Skeletal muscle tissue (tissue), 3 donors: ENCODE measurements at regions not wholly inside any gene's neighbourhood (a gene's known extent, or its start where the extent isn't known, plus 50 kb on each side); places are given as distances from the start of the nearest gene placed in this dataset.
"Not testable (repeated sequence)": the region's sequence is repeated elsewhere in the genome, so short reads cannot be mapped to it uniquely, and the experiment has no call there.

Experiments used
- H3K27ac ChIP-seq: one replicate; pipeline ENCODE4 v1.7.0; 2013; ENCODE audit warnings: mild to moderate bottlenecking, low read depth, low read length, inconsistent platforms
- H3K27me3 ChIP-seq, 3 donors: one replicate each; pipeline ENCODE4 v1.7.0; 2013; ENCODE audit warnings: low read length in 3 of 3; ENCODE audit not compliant: control insufficient read depth in 3 of 3, insufficient read depth in 3 of 3
- H3K36me3 ChIP-seq, 3 donors: one replicate each; pipeline ENCODE4 v1.7.0; 2013; ENCODE audit warnings: low read length in 3 of 3; ENCODE audit not compliant: control insufficient read depth in 3 of 3, insufficient read depth in 3 of 3
- H3K4me1 ChIP-seq, 3 donors: one replicate each; pipeline ENCODE4 v1.7.0; 2013; ENCODE audit warnings: low read length in 3 of 3, mild to moderate bottlenecking in 3 of 3; ENCODE audit not compliant: control insufficient read depth in 3 of 3, insufficient read depth in 3 of 3
- H3K4me3 ChIP-seq, 3 donors: one replicate each; pipeline ENCODE4 v1.7.0; 2013; ENCODE audit warnings: low read length in 3 of 3
- H3K9ac ChIP-seq, 3 donors: one replicate each; pipeline ENCODE4 v1.7.0; 2013; ENCODE audit warnings: low read length in 3 of 3, mild to moderate bottlenecking in 3 of 3, moderate library complexity in 2 of 3, low read depth in 1 of 3
- H3K9me3 ChIP-seq, 3 donors: one replicate each; pipeline ENCODE4 v1.7.0; 2013; ENCODE audit warnings: low read length in 3 of 3; ENCODE audit not compliant: control insufficient read depth in 3 of 3
- donor health status: Osteomylitis.

DNA sequence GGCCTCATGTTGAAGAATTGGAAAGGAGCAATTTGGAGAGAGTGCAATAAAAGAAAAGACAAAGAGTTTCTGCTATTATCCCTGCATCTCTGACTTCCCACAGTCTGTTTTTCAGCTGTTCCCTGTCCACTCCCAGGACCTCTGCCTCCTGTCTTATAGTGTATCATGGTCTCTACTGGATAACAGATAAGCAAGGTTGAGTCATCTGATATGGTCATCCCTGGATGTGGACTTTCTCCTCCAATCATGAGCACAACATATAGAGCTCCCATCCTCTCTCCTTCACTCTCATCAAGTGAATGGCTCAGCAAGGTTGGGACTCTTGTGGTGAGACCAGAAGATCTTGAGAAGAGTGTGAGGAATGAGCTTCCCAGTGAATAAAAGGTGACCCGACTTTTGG lies 123.1 kb downstream of the PLCE1 start:
- no peak overlapping the region for H3K4me3 ChIP-seq
- H3K9ac ChIP-seq, result no peak overlapping the region
- H3K9me3 ChIP-seq, result no peaks in the 10 kb centered on the region
- peaks cover 0 to 6% (median 0%) of the 10 kb centered on the region in 3 donors for H3K4me1 ChIP-seq
- H3K27ac ChIP-seq, result no peak overlapping the region
- no peaks in the 10 kb centered on the region for H3K27me3 ChIP-seq
- no peaks in the 10 kb centered on the region for H3K36me3 ChIP-seq

DNA sequence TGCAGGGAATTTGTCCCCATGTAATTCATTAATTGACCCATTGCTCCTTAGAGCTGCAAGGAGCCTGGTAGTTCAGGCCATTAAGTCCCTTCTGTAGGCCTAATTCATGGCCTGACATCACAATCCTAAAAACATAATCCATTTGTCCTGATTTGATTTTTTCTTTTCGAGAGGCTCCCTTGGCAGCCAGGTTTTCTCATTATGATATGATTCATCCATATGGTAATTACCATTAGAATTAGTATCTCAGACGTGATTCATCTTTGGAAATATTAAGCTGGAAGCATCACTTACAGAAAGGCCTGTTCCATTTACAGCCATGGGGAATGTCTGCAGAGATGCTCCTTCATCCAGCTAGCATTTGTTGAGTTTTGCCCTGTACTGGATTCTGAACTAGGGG lies 128.5 kb downstream of the PLCE1 start:
- Histone ChIP-seq H3K9me3 (no peaks in the 10 kb centered on the region), H3K27me3 (no peaks in the 10 kb centered on the region), H3K4me1 (peaks cover 0 to 7% (median 0%) of the 10 kb centered on the region in 3 donors), H3K36me3 (no peaks in the 10 kb centered on the region), H3K27ac (no peak overlapping the region), H3K9ac (no peak overlapping the region), H3K4me3 (no peak overlapping the region)

- Histone ChIP-seq H3K36me3 (no peaks in the 10 kb centered on the region), H3K4me3 (no peak overlapping the region), H3K9me3 (no peaks in the 10 kb centered on the region), H3K4me1 (peaks cover 0 to 7% (median 0%) of the 10 kb centered on the region in 3 donors), H3K27me3 (no peaks in the 10 kb centered on the region), H3K27ac (no peak overlapping the region), H3K9ac (no peak overlapping the region)
Observed at GRCh38 chr10:94123258-94123995, 129.7 kb downstream of the PLCE1 start.

GRCh38 chr10:94124147-94124546 lies 130.4 kb downstream of the PLCE1 start:
- not testable (repeated sequence) for H3K4me3 ChIP-seq, H3K27me3 ChIP-seq, H3K36me3 ChIP-seq, H3K27ac ChIP-seq, H3K9ac ChIP-seq, H3K4me1 ChIP-seq, H3K9me3 ChIP-seq

- not testable (repeated sequence) for H3K27me3 ChIP-seq, H3K9ac ChIP-seq, H3K9me3 ChIP-seq, H3K36me3 ChIP-seq, H3K27ac ChIP-seq, H3K4me1 ChIP-seq, H3K4me3 ChIP-seq
Observed at GRCh38 chr10:94125268-94125667, 131.5 kb downstream of the PLCE1 start.

DNA sequence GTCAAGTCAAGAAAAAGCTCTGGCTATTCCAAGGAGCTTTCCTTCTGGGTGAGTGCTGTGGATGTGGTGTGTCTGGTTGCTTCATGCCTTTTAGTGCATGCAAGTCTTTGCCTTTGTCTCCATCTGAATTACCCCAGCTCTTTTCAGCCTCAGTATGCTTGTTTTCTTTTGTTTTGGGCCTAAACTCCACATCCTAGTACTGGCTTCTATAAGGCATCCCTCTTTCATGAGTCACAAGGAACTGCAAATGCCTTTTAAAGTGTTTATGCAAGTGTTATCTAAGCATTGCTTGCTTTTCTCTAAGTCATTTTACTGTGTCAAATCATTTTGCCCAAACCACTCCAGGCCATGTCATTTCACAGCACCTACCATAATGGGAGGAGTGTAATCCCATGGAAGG lies 132.1 kb downstream of the PLCE1 start:
- H3K4me1 ChIP-seq, result peaks cover 0 to 12% (median 0%) of the 10 kb centered on the region in 3 donors
- no peak overlapping the region for H3K27ac ChIP-seq
- no peak overlapping the region for H3K9ac ChIP-seq
- H3K4me3 ChIP-seq, result no peak overlapping the region
- H3K27me3 ChIP-seq, result no peaks in the 10 kb centered on the region
- H3K36me3 ChIP-seq, result no peaks in the 10 kb centered on the region
- no peaks in the 10 kb centered on the region for H3K9me3 ChIP-seq

DNA sequence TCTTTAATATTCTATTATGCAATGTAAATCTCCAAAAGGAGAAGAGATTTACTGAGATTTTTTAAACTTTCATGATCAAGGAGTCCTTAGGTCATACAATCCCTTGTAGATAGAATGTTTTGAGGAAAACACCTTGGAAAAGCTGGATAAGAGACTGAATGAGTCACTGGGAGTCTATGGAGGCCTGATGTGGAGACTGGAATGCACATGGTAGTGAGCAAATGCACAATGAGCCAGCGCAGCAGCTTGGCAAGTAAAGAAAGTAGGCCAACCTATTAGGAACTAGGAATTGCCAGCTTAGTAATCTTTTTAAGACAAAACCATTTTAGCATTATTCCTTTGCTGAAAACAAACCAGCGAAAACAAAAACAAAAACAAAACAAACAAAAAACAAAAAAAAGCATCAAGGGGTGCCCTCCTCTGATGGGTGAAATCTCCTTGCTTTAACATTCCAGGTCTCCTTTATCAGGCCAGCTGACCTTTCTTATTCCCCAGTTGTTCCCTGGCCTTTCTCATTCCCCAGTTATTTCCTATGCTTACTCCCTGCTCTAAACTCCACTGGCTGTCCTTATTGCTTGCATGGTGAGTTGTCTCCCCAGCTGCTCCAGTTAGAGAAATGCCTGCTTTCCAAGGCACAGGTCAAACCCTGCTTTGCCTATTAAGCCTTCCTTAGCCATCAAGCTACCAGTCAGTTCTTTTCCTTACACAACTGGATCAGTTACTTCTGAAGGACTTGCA lies 135.8 kb downstream of the PLCE1 start:
- Histone ChIP-seq H3K27me3 (no peaks in the 10 kb centered on the region), H3K36me3 (no peaks in the 10 kb centered on the region), H3K9me3 (no peaks in the 10 kb centered on the region), H3K27ac (no peak overlapping the region), H3K4me1 (peaks cover 10 to 33% (median 17%) of the 10 kb centered on the region in 3 donors), H3K9ac (no peak overlapping the region), H3K4me3 (no peak overlapping the region)

DNA sequence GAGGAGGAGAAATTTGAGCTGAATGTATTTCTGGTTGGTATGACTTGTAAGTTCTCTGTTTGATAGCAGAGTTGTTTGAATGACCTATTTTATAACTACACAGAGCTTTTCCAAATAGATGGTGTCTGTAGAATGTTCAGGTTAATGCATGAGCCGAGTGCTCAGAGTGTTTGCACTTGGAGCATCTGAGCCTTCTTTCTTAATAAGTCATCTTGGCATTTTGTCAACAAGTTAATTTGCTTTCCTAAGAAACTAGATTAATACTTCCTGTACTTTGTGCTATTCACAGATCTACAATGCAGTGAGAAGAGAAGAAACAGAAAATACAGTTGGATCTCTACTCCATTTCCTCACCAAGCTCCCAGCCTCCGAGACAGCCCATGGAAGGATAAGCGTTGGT lies 138.2 kb downstream of the PLCE1 start:
- Histone ChIP-seq H3K4me3 (no peak overlapping the region), H3K4me1 (peaks cover 10 to 33% (median 17%) of the 10 kb centered on the region in 3 donors), H3K9me3 (no peaks in the 10 kb centered on the region), H3K9ac (no peak overlapping the region), H3K27ac (no peak overlapping the region), H3K36me3 (no peaks in the 10 kb centered on the region), H3K27me3 (no peaks in the 10 kb centered on the region)

DNA sequence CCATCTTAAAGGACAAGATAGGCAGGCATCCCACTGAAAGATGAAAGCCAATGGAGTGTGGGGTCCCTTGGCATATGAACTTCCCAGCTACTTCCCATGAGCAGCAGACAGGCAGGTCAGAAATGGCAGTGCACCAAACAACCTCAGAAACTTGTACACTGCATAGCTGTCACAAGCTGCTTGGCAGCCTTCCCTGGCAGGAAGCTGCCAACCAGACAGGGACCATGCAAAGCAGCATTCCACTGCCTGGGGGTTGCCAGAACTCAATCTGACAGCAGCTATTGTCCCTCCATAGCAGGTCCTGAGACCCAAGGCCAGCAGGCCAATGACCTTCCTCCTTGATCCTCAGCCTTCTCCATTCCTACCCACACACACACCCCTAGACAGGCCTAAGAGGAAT lies 139.5 kb downstream of the PLCE1 start:
- Histone ChIP-seq H3K27me3 (no peaks in the 10 kb centered on the region), H3K9ac (no peak overlapping the region), H3K9me3 (no peaks in the 10 kb centered on the region), H3K4me3 (no peak overlapping the region), H3K4me1 (peaks cover 10 to 33% (median 17%) of the 10 kb centered on the region in 3 donors), H3K36me3 (no peaks in the 10 kb centered on the region), H3K27ac (no peak overlapping the region)

DNA sequence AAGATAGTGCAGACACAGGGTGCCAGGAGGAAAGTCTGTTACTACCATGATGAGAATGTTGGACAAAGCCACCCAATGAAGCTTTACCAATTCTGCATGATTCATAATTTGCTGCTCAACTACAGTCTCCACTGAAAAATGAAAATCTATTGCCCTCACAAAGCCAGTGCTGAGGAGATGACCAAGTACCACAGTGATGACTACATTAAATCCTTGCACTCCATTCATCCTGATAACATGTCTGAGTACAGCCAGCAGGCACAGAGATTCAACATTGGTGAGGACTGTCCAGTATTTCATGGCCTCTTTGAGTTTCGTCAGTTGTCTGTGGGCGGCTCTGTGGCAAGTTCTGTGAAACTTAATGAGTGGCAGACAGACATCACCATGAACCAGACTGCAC lies 144.0 kb downstream of the PLCE1 start:
- Histone ChIP-seq H3K4me3 (no peak overlapping the region), H3K27me3 (no peaks in the 10 kb centered on the region), H3K36me3 (no peaks in the 10 kb centered on the region), H3K27ac (no peak overlapping the region), H3K9ac (no peak overlapping the region), H3K9me3 (no peaks in the 10 kb centered on the region), H3K4me1 (peaks cover 8 to 13% (median 9%) of the 10 kb centered on the region in 3 donors)
